Activated CD4-positive, alpha-beta T cell treated with anti-CD3 and anti-CD28 coated beads, Interleukin-2, amount 50 U/mL, for 24 hours (primary cell): ENCODE measurements at regions not wholly inside any gene's neighbourhood (a gene's known extent, or its start where the extent isn't known, plus 50 kb on each side); places are given as distances from the start of the nearest gene placed in this dataset.

ENCODE experiments used
- DNase-seq, 2 donors: peaks; one replicate each; pipeline ENCODE4 v3.0.0-alpha.2; 2020; ENCODE audit warnings: low read depth in 1 of 2, low spot score in 1 of 2

- DNase-seq: no peak
Observed at GRCh38 chr4:23202712-23203247, 510.0 kb downstream of the GBA3 start.

- DNase-seq: no peak
Observed at GRCh38 chr4:23194751-23195150, 502.0 kb downstream of the GBA3 start.

- no peak for DNase-seq
Observed at GRCh38 chr4:23174179-23174578, 481.4 kb downstream of the GBA3 start.

DNA sequence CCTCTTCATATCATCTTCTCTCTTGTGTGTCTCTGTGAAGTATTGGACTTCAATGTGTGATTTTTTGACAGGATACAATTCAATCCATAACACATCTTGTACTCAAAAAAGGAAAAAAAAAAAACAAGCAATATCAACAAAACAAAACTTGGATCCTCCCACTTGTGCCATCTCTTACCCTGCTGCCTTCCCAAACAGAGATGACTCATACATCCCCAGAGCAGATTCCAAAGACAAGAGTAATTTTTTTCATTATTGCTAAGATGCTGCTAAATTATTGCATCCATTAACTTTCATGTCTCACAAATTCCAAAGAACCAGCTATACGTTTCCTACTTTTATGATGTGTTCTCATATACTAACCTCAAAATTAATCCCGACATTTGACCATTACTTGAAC is 479.2 kb downstream of the GBA3 start:
- DNase-seq: no peak

GRCh38 chr4:23169608-23170311 is 477.0 kb downstream of the GBA3 start:
- no peak for DNase-seq

GRCh38 chr4:23166919-23167318 is 474.2 kb downstream of the GBA3 start:
- no peak for DNase-seq

DNA sequence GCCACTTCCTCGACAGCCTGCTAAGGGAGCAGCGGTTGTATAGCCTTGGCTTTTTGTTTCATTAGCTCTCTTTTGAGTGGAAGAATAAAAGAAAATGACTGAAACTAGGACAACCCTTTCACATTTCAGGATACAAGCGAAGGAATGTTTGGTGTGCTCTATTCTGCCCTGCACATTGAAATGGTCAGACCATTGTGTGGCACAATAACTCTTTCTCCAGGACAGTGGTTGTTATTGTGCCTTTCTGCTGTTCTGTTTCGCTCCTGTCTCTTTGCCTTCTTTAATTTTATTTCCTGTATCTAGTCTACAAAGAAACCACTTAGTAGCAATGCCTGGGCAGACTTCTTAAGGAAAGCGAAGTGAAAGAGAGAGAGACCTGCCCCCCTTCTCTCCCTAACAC is 473.7 kb downstream of the GBA3 start:
- no peak for DNase-seq

- no peak for DNase-seq
Observed at GRCh38 chr4:23165669-23166068, 472.9 kb downstream of the GBA3 start.

GRCh38 chr4:23163647-23164436 is 471.1 kb downstream of the GBA3 start:
- DNase-seq: no peak

DNA sequence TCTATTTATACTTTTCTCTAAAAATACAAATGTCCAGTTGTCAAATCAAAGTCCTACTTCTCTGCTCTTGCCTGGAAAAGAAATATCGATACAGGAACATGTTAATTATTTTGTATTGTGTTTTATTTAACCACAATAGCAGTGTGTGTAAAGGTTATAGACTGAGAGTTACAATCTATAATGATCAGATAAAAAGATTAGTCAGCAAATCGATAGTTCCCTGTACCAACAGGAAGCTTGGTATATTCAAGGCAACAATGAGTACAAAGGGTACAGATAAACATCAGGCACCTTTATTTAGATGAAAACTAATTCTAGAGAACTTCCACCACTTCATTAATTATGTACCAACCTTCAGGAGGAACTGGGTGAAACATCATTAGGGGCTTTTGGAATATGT is 469.5 kb downstream of the GBA3 start:
- DNase-seq: no peak

- no peak for DNase-seq
Observed at GRCh38 chr4:23161787-23162186, 469.1 kb downstream of the GBA3 start.

GRCh38 chr4:23153076-23153475 is 460.3 kb downstream of the GBA3 start:
- DNase-seq: no peak

- DNase-seq: no peak
Observed at GRCh38 chr4:23149815-23150214, 457.1 kb downstream of the GBA3 start.

- no peak for DNase-seq
Observed at GRCh38 chr4:23144707-23145106, 452.0 kb downstream of the GBA3 start.

DNA sequence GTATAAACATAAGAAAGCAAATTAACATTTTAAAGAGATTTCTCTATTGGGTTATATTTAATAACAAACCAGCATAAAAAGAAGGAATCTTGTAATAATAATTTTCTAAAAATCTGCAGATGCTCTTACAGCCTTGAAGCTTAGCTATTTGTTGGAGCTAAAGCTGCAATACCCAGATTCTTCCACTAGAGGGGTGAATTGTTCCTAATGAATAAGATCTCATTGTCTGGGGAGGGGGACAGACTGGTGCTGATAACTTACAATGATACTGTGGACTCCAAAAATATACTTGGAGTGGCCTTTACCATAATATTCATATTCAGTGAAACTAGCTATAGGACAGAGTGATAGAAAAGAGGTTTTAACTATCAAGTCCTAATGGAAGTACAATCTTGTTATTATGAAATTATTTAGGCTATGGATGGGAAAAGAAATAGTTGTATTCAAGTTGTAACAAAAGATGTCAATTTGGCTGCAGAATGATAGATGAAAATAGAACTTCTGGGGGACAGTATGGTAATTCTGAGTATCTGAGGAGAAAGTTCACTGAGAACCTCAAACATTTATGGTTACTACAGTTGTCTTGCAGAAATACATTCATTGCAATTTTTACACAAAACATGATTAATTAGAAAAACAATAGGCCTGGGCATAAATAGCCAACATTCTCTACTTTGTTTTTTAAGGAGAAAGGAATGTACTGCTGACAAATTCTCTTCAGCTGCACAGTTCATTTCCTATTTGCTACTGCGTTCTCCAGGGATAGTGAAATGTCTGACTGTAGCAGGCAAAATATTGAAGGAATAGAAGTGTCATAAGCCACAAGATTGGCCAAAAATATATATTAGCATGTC is 443.3 kb downstream of the GBA3 start:
- peak in 1 of 2 donors; percentile 7 for DNase-seq

DNA sequence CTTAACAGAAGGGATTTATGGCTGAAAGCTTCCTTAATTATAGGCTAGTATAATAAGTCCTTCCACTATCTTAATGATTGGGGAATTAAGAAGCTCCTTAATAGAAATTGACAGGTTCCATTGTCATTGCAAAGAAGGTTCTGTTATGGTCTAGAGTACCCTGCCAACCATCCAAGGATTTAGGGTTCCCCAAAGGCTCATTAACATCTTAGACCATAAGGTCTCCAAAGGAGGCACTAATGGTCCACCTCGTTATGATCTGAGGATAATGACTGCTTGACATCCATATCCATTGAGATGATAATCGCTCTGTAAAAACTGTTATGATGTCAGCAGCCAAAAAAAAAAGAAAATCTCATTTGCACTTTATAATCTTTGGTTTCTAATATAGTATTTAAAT is 441.6 kb downstream of the GBA3 start:
- no peak for DNase-seq

DNA sequence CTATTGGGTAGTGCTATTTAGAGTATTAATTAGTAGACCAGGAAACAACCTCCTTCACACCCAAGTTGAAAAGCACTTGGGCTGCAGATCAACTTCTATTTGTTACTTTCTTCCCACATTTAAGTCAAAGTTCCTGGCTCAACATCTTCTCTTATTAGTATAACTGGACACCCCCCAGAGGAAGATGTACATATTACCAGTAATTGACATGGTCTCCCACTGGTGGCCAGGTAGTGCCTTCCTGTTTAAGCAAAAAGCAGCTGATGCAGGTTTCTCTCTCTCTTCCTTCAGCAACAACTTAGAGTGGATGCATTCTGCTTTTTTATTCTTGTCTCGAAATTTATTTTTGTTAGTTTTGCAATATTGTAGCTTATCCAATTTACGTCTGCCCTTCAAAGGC is 438.1 kb downstream of the GBA3 start:
- DNase-seq: no peak

DNA sequence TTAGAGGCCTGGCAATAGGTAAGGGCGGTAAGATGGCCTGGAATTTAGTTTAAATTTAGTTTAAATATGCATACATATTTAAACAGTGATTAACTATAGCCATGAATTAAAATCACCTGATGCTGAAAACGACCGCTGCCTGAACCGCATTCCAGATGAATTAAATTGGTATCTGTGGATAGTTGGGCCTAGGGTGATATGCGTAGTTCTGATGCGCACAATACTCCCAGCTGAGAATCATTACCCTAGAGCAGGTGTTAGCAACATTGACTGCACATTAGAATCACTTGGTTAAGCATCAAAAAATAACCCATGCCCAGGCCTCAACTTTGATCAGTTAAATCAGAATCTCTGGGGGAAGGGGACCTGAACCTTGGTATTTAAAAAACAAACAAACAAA is 432.4 kb downstream of the GBA3 start:
- no peak for DNase-seq

- no peak for DNase-seq
Observed at GRCh38 chr4:23122666-23123400, 430.1 kb downstream of the GBA3 start.

DNA sequence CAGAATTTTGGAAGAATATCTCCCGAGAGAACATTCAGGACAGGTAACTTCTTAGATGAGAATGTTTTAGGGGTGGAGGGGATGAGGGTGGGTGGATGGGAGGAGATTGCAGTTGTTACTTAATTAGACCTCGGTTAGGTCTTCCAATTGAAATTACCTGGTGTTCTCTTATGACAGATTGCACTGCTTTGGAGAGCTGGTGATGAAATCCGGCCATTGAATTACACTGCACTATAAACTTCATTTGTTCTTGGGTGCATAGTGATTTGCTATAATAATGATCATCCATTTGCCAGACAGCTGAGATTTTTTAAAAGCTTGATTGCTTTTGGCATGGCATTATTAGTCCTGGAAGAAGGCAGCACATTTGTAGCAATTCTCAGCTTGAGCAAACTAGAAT is 427.6 kb downstream of the GBA3 start:
- DNase-seq: no peak

GRCh38 chr4:23117826-23118225 is 425.1 kb downstream of the GBA3 start:
- no peak for DNase-seq
